GM23338 (cell line): ENCODE measurements at regions not wholly inside any gene's neighbourhood (a gene's known extent, or its start where the extent isn't known, plus 50 kb on each side); places are given as distances from the start of the nearest gene placed in this dataset.

ENCODE experiments used
- ATAC-seq: fragments of 200-7000 bp; cut with Tn5 transposase; 3 replicates; pipeline ENCODE4 v1.9.1; 2020
- DNase-seq: peaks from one replicate; pipeline ENCODE4 v3.0.0-alpha.2; 2015; ENCODE audit warnings: low spot score
- H2AFZ ChIP-seq: fragments of 200-600 bp; sonication (generic); 2 replicates; pipeline ENCODE4 v1.8.0; 2016; ENCODE audit warnings: antibody characterized with exemption, mild to moderate bottlenecking, moderate library complexity
- H3F3A ChIP-seq: fragments of 200-600 bp; sonication (generic); replicated peaks from 2 replicates; pipeline ENCODE4 v1.8.0; 2017; ENCODE audit warnings: antibody characterized with exemption, mixed run types, low read depth
- H3K27ac ChIP-seq: fragments of 200-600 bp; sonication (generic); 2 replicates; pipeline ENCODE4 v1.6.1; 2016; ENCODE audit warnings: low read depth
- H3K27me3 ChIP-seq: fragments of 200-600 bp; sonication (generic); 2 replicates; pipeline ENCODE4 v1.8.0; 2016; ENCODE audit warnings: mild to moderate bottlenecking, mixed run types, moderate library complexity; ENCODE audit not compliant: insufficient read depth
- H3K36me3 ChIP-seq: fragments of 200-600 bp; sonication (generic); 2 replicates; pipeline ENCODE4 v1.8.0; 2016; ENCODE audit warnings: mild to moderate bottlenecking; ENCODE audit not compliant: insufficient read depth
- H3K4me1 ChIP-seq: fragments of 200-600 bp; sonication (generic); 2 replicates; pipeline ENCODE4 v1.8.0; 2016; ENCODE audit warnings: mild to moderate bottlenecking, moderate library complexity; ENCODE audit not compliant: insufficient read depth
- H3K4me2 ChIP-seq: fragments of 200-600 bp; sonication (generic); 2 replicates; pipeline ENCODE4 v1.7.1; 2017; ENCODE audit warnings: mixed run types
- H3K4me3 ChIP-seq: fragments of 200-600 bp; sonication (generic); 2 replicates; pipeline ENCODE4 v1.6.1; 2016; ENCODE audit warnings: mixed run types
- H3K79me2 ChIP-seq: fragments of 200-600 bp; sonication (generic); replicated peaks from 2 replicates; pipeline ENCODE4 v1.8.0; 2017; ENCODE audit warnings: mild to moderate bottlenecking; ENCODE audit not compliant: insufficient read depth
- H3K9me2 ChIP-seq: fragments of 200-600 bp; sonication (generic); 2 replicates; pipeline ENCODE4 v1.8.0; 2017; ENCODE audit not compliant: insufficient read depth
- H4K20me1 ChIP-seq: fragments of 200-600 bp; sonication (generic); replicated peaks from 2 replicates; pipeline ENCODE4 v1.8.0; 2017; ENCODE audit warnings: mild to moderate bottlenecking; ENCODE audit not compliant: insufficient read depth
- H3K27ac Mint-ChIP-seq: 2 replicates; pipeline ENCODE4 v1.8.0; 2020; ENCODE audit warnings: inconsistent platforms, mild to moderate bottlenecking, moderate library complexity, mixed read lengths
- H3K27me3 Mint-ChIP-seq: 3 replicates; pipeline ENCODE4 v1.8.0; 2022; ENCODE audit warnings: low read depth, mild to moderate bottlenecking, moderate library complexity, mixed read lengths, inconsistent platforms; ENCODE audit not compliant: insufficient read depth, poor library complexity
- H3K36me3 Mint-ChIP-seq: 3 replicates; pipeline ENCODE4 v1.8.0; 2021; ENCODE audit warnings: low read depth, mild to moderate bottlenecking, inconsistent platforms, moderate library complexity, mixed read lengths
- H3K4me1 Mint-ChIP-seq: 3 replicates; pipeline ENCODE4 v1.8.0; 2020; ENCODE audit warnings: mild to moderate bottlenecking, inconsistent platforms, mixed read lengths
- H3K4me3 Mint-ChIP-seq: 3 replicates; pipeline ENCODE4 v1.8.0; 2021; ENCODE audit warnings: moderate library complexity, mild to moderate bottlenecking, inconsistent platforms, mixed read lengths
- H3K9me3 Mint-ChIP-seq: 3 replicates; pipeline ENCODE4 v1.8.0; 2020; ENCODE audit warnings: moderate library complexity, mild to moderate bottlenecking, inconsistent platforms, mixed read lengths
- CREB1 ChIP-seq: fragments of 250-450 bp; sonication (Bioruptor Pico); IDR thresholded peaks from 2 replicates; pipeline ENCODE4 v1.5.0; 2020; ENCODE audit warnings: low read depth, mild to moderate bottlenecking, moderate library complexity
- CTCF ChIP-seq, 2 experiments: fragments of 200-600 bp in 1 of 2; sonication (generic) in 1 of 2; conservative IDR thresholded peaks; 2 replicates each; pipeline versions ENCODE4 v1.5.1 to v1.6.1; 2016 to 2017; ENCODE audit warnings: antibody characterized with exemption in 2 of 2, low read depth in 2 of 2, mild to moderate bottlenecking in 2 of 2, moderate library complexity in 1 of 2
- ETS1 ChIP-seq: IDR thresholded peaks from 2 replicates; pipeline ENCODE4 v1.6.1; 2016; ENCODE audit warnings: antibody characterized with exemption
- EZH2 ChIP-seq: fragments of 200-600 bp; sonication (generic); IDR thresholded peaks from one replicate; pipeline ENCODE4 v1.8.0; 2017; ENCODE audit warnings: antibody characterized with exemption, mild to moderate bottlenecking, low read depth; ENCODE audit not compliant: unreplicated experiment
- EZH2phosphoT487 ChIP-seq: fragments of 200-600 bp; sonication (generic); IDR thresholded peaks from one replicate; pipeline ENCODE4 v1.8.1; 2018; ENCODE audit warnings: antibody characterized with exemption; ENCODE audit not compliant: unreplicated experiment
- JUNB ChIP-seq: IDR thresholded peaks from one replicate; pipeline ENCODE4 v1.6.1; 2016; ENCODE audit warnings: antibody characterized with exemption; ENCODE audit not compliant: unreplicated experiment
- NANOG ChIP-seq: IDR thresholded peaks from 2 replicates; pipeline ENCODE4 v1.6.1; 2016; ENCODE audit warnings: antibody characterized with exemption, borderline replicate concordance
- POLR2AphosphoS5 ChIP-seq: IDR thresholded peaks from 2 replicates; pipeline ENCODE4 v1.6.1; 2016; ENCODE audit warnings: antibody characterized with exemption, low read depth
- REST ChIP-seq: IDR thresholded peaks from one replicate; pipeline ENCODE4 v1.6.1; 2018; ENCODE audit warnings: antibody characterized with exemption; ENCODE audit not compliant: unreplicated experiment
- STAT1 ChIP-seq: IDR thresholded peaks from one replicate; pipeline ENCODE4 v1.6.1; 2016; ENCODE audit warnings: antibody characterized with exemption; ENCODE audit not compliant: unreplicated experiment
- ZNF114 ChIP-seq: fragments of 250-450 bp; sonication (Bioruptor Pico); IDR thresholded peaks from 2 replicates; pipeline ENCODE4 v1.5.0; 2020; ENCODE audit warnings: mild to moderate bottlenecking, moderate library complexity
- ZNF331 ChIP-seq: fragments of 250-450 bp; sonication (Bioruptor Pico); IDR thresholded peaks from 2 replicates; pipeline ENCODE4 v1.5.0; 2020; ENCODE audit warnings: low read depth, mild to moderate bottlenecking, moderate library complexity
- ZNF462 ChIP-seq: fragments of 250-450 bp; sonication (Bioruptor Pico); IDR thresholded peaks from 2 replicates; pipeline ENCODE4 v1.5.0; 2020; ENCODE audit warnings: mild to moderate bottlenecking, moderate library complexity

- ATAC-seq (no peak), DNase-seq (no peak)
- Histone ChIP-seq H3K79me2 (no peaks in the 10 kb centered on the region), H4K20me1 (no peaks in the 10 kb centered on the region), H3K36me3 (0 out of 2 replicates have a peak, but pooled peaks cover 2% of the 10 kb centered on the region), H3K4me2 (no peak overlapping the region), H2AFZ (no peak overlapping the region), H3K4me1 (no peaks in the 10 kb centered on the region), H3F3A (no peaks in the 10 kb centered on the region), H3K27ac (no peak overlapping the region), H3K4me3 (no peak overlapping the region), H3K27me3 (no peaks in the 10 kb centered on the region), H3K9me2 (peaks cover 5% of the 10 kb centered on the region; the same call in 1 of the 2 replicates)
- TF ChIP-seq ZNF114 (no peak), NANOG (no peak), EZH2phosphoT487 (no peak), ETS1 (no peak), CTCF (conservative IDR thresholded peaks at IDR 0.05; ENCODE audit: low read depth in 2 of 2) (no peak), ZNF331 (CRISPR knock-in tag) (no peak), JUNB (no peak), POLR2AphosphoS5 (no peak), CREB1 (no peak), STAT1 (no peak), REST (no peak), ZNF462 (no peak), EZH2 (no peak)
- Mint-ChIP-seq H3K4me1 (peaks cover 5% of the 10 kb centered on the region; the same call in 2 of the 3 replicates), H3K36me3 (peaks cover 5% of the 10 kb centered on the region; the same call in 2 of the 3 replicates), H3K9me3 (peaks cover 21% of the 10 kb centered on the region), H3K27ac (no peak overlapping the region), H3K27me3 (no peaks in the 10 kb centered on the region), H3K4me3 (no peak overlapping the region)
Measured at GRCh38 chr12:97666263-97666662, 203.7 kb downstream of the RMST start.
